HPDE6-E6E7 (cell line): ENCODE measurements at regions not wholly inside any gene's neighbourhood (a gene's known extent, or its start where the extent isn't known, plus 50 kb on each side); places are given as distances from the start of the nearest gene placed in this dataset.

Experiments
- DNase-seq: peaks from one replicate; pipeline ENCODE4 v3.0.0; 2011; ENCODE audit warnings: missing footprints; ENCODE audit errors: extremely low spot score

DNA sequence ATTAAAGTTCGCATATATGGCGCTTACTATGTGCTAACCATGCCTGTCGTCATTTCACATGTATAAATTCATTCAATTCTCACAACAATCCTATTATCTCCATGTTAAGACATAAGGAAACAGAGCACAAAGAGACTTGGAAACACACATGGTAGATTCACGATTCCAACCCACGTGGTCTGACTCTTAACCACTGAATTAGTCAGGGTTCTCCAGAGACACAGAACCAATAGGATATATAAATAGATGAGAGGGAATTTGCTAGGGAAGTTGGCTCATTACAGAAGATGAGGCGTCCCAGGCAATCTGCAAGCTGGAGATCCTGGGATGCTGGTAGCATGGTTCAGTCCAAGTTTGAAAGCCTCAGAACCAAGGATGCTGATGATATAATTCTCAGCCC, 765.3 kb downstream of the TBL1XR1 start:
- no peak for DNase-seq

DNA sequence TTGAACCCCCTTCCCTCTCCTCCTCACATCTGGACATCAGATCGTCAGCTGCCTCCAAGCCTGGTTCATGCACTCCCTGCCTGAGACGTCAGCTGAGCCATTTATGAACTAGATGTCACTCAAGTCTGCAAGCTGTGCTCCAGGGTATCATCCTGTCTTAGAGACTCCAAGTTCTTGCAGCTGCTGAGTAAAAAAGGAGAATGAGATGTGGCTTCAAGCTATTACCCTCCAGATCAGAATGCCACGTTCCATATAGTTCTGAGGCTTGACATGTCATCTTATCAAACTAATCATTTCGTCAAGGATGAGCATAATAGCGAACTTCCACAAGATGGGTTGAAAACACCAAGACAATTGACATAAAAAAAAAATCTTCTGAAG, 766.3 kb downstream of the TBL1XR1 start:
- no peak for DNase-seq

DNA sequence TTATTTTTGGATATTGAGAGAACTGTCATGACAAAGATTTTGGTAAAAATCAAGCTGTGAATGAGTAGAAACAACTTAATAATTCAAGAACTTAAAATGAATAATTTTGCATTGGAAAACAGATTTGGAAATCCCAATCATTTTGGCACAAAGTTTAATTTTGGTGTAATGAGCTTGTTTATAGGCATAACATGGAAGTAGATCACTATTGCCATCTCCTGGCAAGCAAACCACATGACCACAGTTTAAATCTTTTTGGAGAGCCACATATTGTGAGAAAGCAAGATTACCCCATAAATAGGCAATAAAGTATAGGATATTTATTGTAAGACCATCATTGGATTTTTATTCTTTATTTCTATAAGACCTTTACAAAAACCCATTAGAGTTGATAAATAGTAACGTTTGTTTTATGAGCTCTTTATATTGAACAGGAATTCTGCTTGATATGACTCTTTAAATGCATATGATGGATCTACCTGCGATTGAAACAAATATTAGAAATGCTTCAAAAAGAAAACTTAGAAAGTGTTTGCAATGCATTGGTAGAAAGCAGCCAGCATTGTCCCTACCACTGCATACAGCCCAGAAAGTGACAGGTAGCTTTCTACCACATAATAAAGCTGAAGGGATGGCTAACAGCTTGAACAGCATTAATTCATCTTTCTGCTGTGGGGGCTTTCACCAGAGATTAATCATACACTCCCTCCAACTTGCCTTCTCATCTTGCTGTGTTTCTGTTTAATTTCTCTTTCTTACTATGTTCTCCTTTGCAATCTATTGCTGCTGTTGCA, 766.8 kb downstream of the TBL1XR1 start:
- peak; percentile 8 for DNase-seq

DNA sequence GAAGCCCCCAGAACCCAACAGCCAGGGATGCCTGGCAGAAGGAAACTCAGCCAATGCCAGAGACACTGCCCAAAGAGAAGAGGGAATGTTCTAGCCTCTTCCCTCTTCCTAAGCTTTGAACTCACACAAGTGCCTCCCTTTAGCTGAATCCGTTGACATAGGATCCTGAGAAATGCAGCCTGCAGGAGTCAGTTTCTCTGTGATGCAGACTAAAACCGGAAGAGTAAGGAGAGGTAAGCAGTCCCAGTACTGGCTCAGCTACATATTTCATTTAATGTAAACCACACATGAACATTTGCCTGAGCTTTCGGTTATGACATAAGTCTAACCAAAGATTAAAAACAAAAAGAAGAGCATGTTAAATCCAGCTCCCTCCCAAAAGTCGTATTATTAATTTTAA, 768.7 kb downstream of the TBL1XR1 start:
- DNase-seq: no peak

DNA sequence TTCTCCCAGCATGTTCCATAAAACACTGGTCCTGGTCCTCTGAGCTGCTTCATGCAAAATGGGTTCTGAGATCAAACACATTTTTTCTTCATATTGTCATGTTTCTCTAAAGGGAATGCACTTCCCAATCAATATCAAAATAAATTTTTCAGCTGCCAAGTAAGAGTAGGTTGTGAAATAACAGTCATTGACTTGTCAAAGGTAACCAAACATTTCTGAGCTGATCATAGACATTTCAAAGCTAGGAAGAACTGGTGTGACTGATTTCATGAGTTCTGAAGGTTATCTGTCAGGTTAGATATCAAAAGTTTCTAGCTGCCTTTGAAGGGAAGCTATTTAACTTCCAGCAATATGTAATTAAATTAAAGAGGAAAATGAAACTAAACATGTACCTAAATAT, 770.9 kb downstream of the TBL1XR1 start:
- DNase-seq: no peak

DNA sequence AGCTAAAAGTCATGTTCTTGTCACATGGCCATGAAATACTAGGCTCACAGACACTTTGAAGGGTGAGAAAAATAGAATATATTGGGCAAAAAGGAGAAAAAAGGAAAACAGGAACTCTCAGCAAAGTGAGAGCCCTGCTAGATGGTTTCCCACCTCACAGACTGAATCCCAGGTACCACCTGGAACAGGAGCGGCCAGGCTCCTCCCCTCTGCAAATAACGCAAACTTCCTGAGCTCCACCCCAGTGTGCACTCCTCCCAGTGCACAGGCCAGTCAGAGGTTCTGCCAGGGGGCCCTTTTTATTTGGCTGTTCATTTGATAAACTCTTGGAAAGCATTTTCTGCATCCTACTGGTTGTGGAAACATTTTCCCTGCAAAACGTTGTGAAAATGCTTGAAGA, 780.4 kb downstream of the TBL1XR1 start:
- no peak for DNase-seq

DNA sequence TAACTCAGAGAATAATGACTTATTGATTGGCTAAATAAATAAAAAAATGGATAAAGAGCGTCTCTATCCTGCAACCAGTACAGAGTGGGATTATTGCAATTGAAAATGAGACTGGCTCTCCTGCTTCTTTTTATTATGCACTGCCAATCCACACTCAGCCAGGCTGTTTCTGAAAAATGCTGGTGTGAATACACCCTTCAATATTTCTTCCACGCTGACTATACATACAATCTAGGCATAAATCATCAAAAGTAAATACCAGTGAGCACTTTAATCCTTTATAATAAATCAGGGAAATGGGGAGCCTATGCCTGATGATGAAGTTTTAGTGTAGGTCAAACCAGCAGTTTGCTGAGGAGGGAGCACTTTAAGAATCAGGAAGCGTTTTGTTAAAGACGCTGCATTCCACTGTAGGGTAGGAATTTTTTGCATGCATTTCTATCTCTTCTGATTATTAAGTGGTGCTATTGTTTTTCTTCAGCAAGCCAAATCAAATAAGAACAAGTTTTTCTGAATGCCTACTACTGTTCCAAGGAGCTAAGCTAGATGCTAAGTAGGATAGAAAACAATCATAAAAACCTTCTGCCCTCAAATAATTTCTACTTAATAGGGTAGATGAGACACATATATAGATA, 781.5 kb downstream of the TBL1XR1 start:
- no peak for DNase-seq

DNA sequence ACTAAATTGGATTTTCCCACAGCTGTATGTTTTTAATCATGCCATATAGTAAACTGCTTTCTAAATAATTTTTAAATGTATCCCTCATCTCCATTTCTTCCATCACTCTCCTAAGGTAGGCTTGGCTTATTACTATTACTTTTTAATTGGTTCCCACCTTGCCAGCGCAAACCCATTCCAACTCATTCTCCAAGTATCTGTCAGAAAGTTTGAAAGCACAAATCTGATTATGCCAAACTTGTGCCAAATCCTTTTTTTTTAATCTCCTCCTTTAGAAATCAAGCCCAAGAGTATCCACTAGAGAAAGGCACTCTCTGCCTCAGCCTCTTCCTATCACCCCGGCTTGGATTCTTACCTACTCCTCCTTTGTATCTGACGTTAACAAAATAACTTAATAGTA, 784.5 kb downstream of the TBL1XR1 start:
- no peak for DNase-seq

DNA sequence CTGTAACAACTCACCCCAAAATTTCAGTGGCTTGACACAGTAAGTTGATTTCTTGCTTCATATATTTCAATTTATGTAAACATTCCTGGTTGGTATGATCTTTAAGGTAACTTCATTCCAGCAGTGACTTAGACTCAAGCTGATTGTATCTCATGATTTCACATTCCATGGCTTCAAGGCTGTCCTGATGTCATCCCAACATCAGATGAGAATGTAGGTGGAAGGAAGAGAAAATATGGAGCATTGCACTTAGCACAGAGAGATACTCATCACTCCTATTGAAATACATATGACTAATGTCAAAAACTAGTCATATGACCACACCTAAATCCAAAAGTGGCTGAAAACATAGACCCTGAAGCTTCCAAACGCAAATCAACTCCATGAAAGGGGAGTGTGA, 793.8 kb downstream of the TBL1XR1 start:
- no peak for DNase-seq

DNA sequence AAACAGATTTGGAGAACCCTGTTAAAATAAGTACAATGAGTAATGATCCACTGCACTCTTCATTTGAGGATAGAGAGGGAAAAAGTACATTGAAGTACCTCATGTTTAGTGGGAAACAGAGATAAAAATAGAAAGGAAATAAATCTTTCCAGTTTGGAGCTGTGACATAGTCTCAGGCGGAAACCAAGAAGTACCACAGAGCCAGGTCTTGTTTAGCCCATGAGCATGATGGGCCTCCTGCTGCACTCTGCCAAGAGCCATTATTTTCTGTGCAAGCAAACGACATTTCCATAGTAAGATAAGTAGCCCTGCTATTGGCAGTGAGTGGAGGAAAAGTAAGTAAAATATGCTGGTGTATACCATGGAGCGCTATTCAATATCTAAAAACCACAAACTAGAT, 796.1 kb downstream of the TBL1XR1 start:
- DNase-seq: no peak

DNA sequence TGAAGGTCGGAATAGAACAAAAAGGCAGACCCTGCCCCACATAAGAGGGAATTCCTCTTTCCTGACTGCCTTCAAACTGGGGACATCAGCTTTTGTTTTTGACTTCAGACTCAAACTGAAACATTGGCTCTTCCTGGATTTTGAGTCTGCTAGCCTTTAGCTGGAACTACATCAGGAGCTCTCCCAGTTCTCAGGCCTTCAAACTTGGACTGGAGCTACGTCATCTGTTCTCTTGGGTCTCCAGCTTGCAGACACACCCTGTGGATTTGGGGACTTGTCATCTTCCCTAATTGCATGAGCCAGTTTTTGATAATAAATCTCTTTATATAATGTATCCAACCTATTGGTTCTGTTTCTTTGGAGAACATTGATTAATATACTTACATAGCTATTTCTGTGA, 798.1 kb downstream of the TBL1XR1 start:
- no peak for DNase-seq

DNA sequence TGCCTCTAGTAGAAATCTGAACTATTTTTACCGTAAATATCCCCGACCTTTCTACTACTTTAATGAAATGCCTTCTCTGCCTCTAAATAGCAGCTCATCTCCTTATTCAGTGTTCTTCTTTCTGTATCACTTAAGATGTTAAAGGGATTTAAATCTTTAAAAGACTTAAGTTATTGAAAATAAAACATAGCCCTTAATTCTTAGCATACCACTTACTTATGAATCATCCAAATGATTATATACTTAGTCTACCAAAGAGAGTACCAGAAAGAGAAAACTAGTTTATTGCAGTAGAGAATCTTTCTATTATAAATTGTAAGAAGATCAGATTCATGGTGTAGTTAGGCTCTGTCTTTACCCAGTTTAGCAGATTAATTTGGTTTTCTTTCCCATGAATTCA, 802.0 kb downstream of the TBL1XR1 start:
- DNase-seq: no peak

DNA sequence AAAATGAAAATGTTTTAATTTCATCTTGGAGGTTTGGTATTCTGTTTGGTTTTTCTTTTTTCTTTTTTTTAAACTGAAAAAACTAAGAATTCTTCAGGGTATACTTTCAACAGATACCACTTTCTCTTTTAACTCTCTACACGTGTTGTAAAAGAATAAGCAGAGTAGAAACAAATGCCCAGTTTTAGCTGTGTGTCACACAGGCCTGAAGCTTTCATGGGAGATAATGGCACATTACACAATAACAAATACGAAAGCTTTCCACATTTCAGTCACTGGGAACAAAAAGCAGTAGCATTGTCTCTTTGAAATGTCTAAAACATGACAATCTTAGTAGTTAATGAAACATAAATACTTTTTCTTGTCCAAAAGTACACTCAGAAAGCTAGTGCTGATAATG, 818.5 kb downstream of the TBL1XR1 start:
- DNase-seq: no peak

DNA sequence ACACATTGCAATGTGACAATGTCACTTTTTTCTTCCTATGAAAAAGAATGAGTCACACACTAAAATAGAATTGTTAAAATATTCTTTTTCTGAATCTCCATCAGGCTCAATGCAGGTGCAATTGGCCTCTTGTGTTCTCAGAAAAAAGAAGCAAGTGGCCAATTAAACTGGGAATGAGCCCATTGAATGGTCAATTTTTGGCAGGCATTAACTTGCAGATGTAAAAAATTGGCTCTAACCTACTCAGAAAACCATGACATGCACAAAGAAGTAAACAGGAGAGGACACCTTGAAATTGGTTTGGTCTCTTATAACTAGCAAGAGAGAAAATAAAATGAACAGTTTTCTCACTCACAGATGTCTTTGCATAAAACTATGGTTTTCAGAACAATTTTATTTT, 820.8 kb downstream of the TBL1XR1 start:
- DNase-seq: no peak

DNA sequence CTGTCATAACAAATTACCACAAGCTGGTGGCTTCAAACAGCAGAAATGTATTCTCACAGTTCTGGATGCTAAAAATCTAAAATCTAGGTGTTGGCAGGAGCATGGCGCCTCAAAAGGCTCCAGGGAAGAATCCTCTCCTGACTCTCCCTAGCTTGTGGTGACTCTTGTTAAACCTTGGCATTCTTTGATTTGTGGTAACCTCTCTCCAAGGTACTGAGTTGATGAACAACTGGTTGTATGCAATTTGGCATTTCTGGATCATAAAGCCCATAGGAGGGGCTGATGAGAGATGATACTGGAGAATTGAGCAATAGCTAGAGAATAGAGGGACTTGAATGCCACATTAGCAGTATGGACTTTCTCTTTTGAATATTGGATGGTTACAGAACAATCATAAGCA, 821.8 kb downstream of the TBL1XR1 start:
- DNase-seq: no peak

DNA sequence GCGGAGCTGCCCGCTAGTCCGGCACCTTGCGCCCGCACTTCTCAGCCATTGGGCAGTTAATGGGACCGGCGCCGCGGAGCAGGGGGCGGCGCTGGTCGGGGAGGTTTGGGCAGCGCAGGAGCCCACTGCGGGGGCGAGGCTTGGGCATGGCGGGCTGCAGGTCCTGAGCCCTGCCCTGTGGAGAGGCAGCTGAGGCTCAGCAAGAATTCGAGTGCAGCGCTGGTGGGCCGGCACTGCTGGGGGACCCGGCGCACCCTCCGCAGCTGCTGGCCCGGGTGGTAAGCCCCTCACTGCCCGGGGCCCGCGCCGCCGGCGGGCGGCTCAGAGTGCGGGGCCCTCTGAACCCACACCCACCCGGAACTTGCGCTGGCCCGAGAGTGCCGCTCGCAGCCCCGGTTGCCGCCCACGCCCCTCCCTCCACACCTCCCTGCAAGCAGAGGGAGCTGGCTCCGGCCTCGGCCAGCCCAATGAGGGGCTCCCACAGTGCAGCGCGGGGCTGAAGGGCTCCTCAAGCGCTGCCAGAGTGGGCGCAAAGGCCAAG, 835.0 kb downstream of the TBL1XR1 start:
- no peak for DNase-seq

DNA sequence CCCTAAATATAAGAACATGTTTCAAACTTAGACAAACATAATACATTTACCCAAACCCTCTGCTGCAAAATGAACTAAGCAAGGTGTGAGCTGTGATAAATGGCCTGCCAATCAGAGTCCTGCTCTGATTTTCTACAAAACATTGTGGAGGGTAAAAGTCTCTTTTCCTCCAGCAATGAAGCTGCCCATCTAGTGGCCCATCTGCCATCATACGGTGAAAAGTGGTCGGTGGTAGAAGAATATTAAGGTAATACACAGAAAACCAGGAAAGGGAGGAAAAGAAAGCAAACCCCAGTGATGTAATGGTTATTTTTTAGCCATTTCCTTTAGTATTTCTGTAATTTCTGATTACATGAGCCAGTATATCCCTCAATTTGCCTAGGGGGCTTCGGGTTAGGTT, 838.1 kb downstream of the TBL1XR1 start:
- DNase-seq: no peak

DNA sequence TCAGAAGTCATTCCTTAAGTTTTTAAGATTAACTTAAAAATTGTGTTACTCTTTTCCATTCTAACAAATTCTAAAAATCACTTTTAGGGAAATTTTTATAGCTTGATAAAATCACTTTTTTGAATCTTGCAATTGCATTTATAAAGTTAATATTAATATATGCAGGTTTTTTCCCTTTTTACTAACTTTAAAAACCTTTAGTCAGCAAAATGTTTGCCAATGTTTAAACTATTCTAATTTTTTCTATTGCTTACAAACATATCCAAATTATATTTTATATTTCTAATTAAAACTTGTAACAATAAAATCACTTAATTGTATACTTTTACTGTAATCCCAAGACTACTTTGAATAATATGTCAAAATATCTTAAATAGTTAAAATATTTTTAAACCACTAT, 839.4 kb downstream of the TBL1XR1 start:
- DNase-seq: no peak

DNA sequence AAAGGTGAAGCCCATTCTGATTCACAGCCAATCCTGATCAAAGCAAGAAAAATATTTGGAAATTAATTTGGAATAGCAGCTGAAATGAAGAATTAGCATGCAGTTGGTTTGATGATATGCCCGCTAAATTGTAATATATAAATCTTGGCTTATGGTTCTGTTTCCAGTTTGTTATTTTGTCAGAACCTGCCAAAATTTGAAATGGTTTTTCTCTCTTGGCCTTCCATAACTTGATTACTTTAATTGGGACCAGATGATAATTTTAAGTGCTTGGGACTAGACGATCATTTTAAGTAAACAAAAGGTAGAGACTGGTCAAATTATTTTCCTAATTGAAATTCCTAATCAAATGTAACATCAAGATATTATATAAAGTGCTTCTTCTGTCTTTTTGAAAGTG, 842.4 kb downstream of the TBL1XR1 start:
- DNase-seq: no peak

DNA sequence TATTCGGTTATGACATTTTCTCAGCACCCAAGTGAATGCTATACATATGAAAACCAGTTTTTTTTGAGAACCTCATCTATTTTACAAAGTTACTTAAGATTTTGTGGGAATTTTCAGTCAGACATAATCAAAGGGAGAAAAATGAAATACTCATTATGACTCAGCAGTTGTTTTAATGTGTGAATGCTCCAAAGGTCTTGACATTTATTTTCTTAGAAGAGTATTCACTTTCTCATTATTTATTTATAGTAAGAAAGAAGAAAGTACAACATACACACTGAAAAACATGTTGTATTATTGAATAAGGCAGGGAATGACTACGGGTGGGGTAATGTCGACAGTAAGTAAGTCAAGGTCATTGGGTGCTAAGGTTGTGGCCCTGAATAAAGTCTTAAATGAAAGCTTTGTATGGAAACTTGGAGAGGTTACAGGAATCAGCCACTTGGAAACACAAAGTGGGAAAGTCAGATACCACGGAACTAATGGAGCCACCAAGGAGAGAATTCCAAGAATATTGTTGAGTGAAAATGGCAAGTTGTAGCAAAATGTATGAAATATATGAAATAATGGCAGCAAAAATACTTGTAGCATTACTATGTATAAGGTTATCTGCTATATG, 844.5 kb downstream of the TBL1XR1 start:
- DNase-seq: no peak

DNA sequence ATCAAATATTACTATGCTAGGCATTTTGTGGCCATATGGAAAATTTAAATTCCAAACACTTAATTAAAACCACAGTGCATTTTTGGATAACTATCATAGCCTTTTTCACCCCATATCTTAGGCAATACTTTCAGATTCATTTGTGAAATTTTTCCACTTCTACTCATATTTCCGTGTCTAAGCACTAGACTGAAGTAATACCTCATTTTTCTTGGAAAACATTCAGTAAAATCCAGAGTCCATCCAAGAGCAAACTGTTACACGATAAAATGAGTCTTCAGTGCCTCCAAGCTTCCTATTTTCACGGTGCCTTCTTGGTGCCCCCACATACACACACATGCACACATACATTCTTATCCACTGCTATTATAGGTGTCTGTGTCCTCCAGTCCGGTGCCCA, 845.9 kb downstream of the TBL1XR1 start:
- no peak for DNase-seq

DNA sequence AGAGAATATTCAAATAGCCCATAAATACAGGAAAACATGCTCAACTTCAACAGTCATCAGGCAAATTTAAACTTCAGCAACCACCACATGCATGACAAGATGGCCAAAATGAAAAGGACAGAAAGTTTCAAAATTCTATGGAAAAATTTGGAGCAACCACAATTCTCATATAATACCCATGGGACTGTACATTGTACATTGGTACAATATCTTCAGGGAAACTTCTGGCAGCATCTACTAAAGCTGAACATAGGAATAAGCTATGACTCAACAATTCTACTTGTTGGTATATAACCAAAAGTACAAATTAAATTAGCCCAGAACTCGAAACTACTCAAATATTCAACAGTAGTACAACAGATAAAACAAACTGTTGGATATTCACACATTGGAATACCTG, 847.6 kb downstream of the TBL1XR1 start:
- no peak for DNase-seq
